Endodermal cell (in vitro differentiated cells): ENCODE measurements at regions not wholly inside any gene's neighbourhood (a gene's known extent, or its start where the extent isn't known, plus 50 kb on each side); places are given as distances from the start of the nearest gene placed in this dataset.

Experiments
- DNase-seq: peaks from one replicate; pipeline ENCODE4 v3.0.0-alpha.2; 2017
- H3K27ac ChIP-seq: 2 replicates; pipeline ENCODE4 v1.5.1; 2013; ENCODE audit warnings: mild to moderate bottlenecking, low read depth, low read length, moderate library complexity
- H3K27me3 ChIP-seq: 2 replicates; pipeline ENCODE4 v1.6.1; 2013; ENCODE audit warnings: mild to moderate bottlenecking, low read length, moderate library complexity; ENCODE audit not compliant: insufficient read depth, control insufficient read depth, poor library complexity, severe bottlenecking
- H3K36me3 ChIP-seq: 2 replicates; pipeline ENCODE4 v1.7.0; 2013; ENCODE audit warnings: mild to moderate bottlenecking, low read length, moderate library complexity; ENCODE audit not compliant: control insufficient read depth, insufficient read depth
- H3K4me1 ChIP-seq: one replicate; pipeline ENCODE4 v1.7.0; 2013; ENCODE audit warnings: low read length; ENCODE audit not compliant: control insufficient read depth, insufficient read depth
- H3K4me3 ChIP-seq: 2 replicates; pipeline ENCODE4 v1.5.1; 2013; ENCODE audit warnings: mild to moderate bottlenecking, low read length, moderate library complexity
- H3K9ac ChIP-seq: 2 replicates; pipeline ENCODE4 v1.6.1; 2013; ENCODE audit warnings: mild to moderate bottlenecking, low read length, moderate library complexity; ENCODE audit not compliant: poor library complexity, severe bottlenecking; ENCODE audit errors: extremely low read depth
- H3K9me3 ChIP-seq: 2 replicates; pipeline ENCODE4 v1.6.1; 2013; ENCODE audit warnings: mild to moderate bottlenecking, low read length, moderate library complexity; ENCODE audit not compliant: control insufficient read depth
- H3K27ac Mint-ChIP-seq: 2 replicates; pipeline ENCODE4 v1.8.0; 2020; ENCODE audit warnings: mixed read lengths
- H3K27me3 Mint-ChIP-seq: 2 replicates; pipeline ENCODE4 v1.8.0; 2021; ENCODE audit warnings: mild to moderate bottlenecking, mixed read lengths; ENCODE audit not compliant: insufficient read depth
- H3K36me3 Mint-ChIP-seq: 2 replicates; pipeline ENCODE4 v1.8.0; 2020; ENCODE audit warnings: low read depth, mixed read lengths
- H3K4me1 Mint-ChIP-seq: 2 replicates; pipeline ENCODE4 v1.8.0; 2020; ENCODE audit warnings: mixed read lengths
- H3K4me3 Mint-ChIP-seq: 2 replicates; pipeline ENCODE4 v1.8.0; 2020; ENCODE audit warnings: mild to moderate bottlenecking, moderate library complexity, mixed read lengths
- H3K9me3 Mint-ChIP-seq: 2 replicates; pipeline ENCODE4 v1.8.0; 2020; ENCODE audit warnings: mild to moderate bottlenecking, mixed read lengths
- CTCF ChIP-seq: fragments of 200-600 bp; sonication (generic); conservative IDR thresholded peaks from 2 replicates; pipeline ENCODE4 v1.5.0; 2021; ENCODE audit warnings: antibody characterized with exemption, mild to moderate bottlenecking
- WGBS, 2 experiments: methylation state at CpG; one replicate each; pipeline versions ENCODE4 v1.1.5 to v1.1.7; 2013; ENCODE audit warnings: missing lambda C conversion rate in 2 of 2, mixed read lengths in 1 of 2; ENCODE audit not compliant: insufficient coverage in 1 of 2, insufficient read length in 1 of 2; 5-methylcytosine and 5-hydroxymethylcytosine counted together

- H3K36me3 Mint-ChIP-seq = no peaks in the 10 kb centered on the region
- WGBS, 2 experiments = 91 to 100% methylated on average over 1 of the region's 1 CpG
- H3K9me3 Mint-ChIP-seq = no peaks in the 10 kb centered on the region
- Histone ChIP-seq H3K27me3 (no peaks in the 10 kb centered on the region), H3K4me3 (no peak overlapping the region), H3K9ac (no peak overlapping the region), H3K36me3 (no peaks in the 10 kb centered on the region), H3K4me1 (peaks cover 6% of the 10 kb centered on the region), H3K9me3 (no peaks in the 10 kb centered on the region), H3K27ac (no peak overlapping the region)
- no peaks in the 10 kb centered on the region for H3K27me3 Mint-ChIP-seq
- TF ChIP-seq CTCF = no peak
- H3K4me3 Mint-ChIP-seq = no peak overlapping the region
- no peaks in the 10 kb centered on the region for H3K4me1 Mint-ChIP-seq
- no peak overlapping the region for H3K27ac Mint-ChIP-seq
- no peak for DNase-seq
These were observed 180.1 kb downstream of the TDRD15 start for GRCh38 chr2:21303876-21304275.

- Mint-ChIP-seq H3K36me3 (no peaks in the 10 kb centered on the region), H3K4me3 (no peak overlapping the region), H3K9me3 (no peaks in the 10 kb centered on the region), H3K27ac (no peak overlapping the region), H3K4me1 (no peaks in the 10 kb centered on the region), H3K27me3 (no peaks in the 10 kb centered on the region)
- H3K4me3 ChIP-seq = no peak overlapping the region
- no peak overlapping the region for H3K9ac ChIP-seq
- DNase-seq = no peak
- no peak for TF ChIP-seq CTCF
- H3K27ac ChIP-seq = no peak overlapping the region
- no peaks in the 10 kb centered on the region for H3K27me3 ChIP-seq
- no peaks in the 10 kb centered on the region for H3K36me3 ChIP-seq
- H3K9me3 ChIP-seq = no peaks in the 10 kb centered on the region
- peaks cover 6% of the 10 kb centered on the region for H3K4me1 ChIP-seq
- WGBS, 2 experiments = 93 to 100% methylated on average over 3 of the region's 3 CpGs
These were observed 181.8 kb downstream of the TDRD15 start for GRCh38 chr2:21305581-21305980.

DNA sequence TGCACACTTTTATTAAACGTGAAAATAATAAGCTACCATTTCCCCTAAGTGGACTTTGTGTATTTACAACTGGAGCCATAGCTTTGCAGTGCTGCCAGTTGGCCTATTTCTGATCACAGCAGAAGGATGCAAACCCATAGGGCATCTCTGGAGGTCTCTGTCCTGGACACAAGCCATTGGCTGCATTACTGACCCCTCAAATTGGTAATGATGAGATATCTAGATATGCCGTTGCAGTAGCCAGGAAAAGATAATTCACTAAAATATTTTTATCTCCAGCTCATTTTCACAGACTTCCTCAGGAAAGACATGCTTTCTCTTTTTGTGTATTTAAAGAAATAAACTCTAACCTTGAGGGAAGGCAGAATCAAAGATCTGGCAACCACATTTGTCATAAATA, 182.5 kb downstream of the TDRD15 start:
- no peak for TF ChIP-seq CTCF
- H3K36me3 Mint-ChIP-seq = no peaks in the 10 kb centered on the region

More for the DNA sequence above, 182.5 kb downstream of the TDRD15 start:
- H3K4me1 Mint-ChIP-seq = no peaks in the 10 kb centered on the region
- Histone ChIP-seq H3K9ac (no peak overlapping the region), H3K9me3 (no peaks in the 10 kb centered on the region), H3K36me3 (no peaks in the 10 kb centered on the region), H3K4me1 (peaks cover 6% of the 10 kb centered on the region), H3K27me3 (no peaks in the 10 kb centered on the region), H3K27ac (no peak overlapping the region), H3K4me3 (no peak overlapping the region)
- no peak overlapping the region for H3K4me3 Mint-ChIP-seq
- H3K9me3 Mint-ChIP-seq = no peaks in the 10 kb centered on the region
- DNase-seq = no peak
- no peak overlapping the region for H3K27ac Mint-ChIP-seq
- WGBS, 2 experiments = 85 to 86% methylated on average over 1 to 2 of the region's 2 CpGs
- no peaks in the 10 kb centered on the region for H3K27me3 Mint-ChIP-seq
